Right lobe of liver (tissue), 6 donors: ENCODE measurements at regions not wholly inside any gene's neighbourhood (a gene's known extent, or its start where the extent isn't known, plus 50 kb on each side); places are given as distances from the start of the nearest gene placed in this dataset.

Experiments
- ATAC-seq, 4 donors: fragments of 200-7000 bp; cut with Tn5 transposase; one replicate each; pipeline ENCODE4 v1.9.1; 2020; ENCODE audit warnings: mild to moderate bottlenecking in 4 of 4, moderate library complexity in 4 of 4
- DNase-seq, 3 donors: peaks; one replicate each; pipeline ENCODE4 v3.0.0-alpha.2; 2020
- H3K27ac ChIP-seq, 3 donors: fragments of 200-600 bp; one replicate each; pipeline ENCODE4 v1.8.0; 2022
- H3K27me3 ChIP-seq, 2 donors: fragments of 200-600 bp; one replicate each; pipeline ENCODE4 v1.8.0; 2022
- H3K36me3 ChIP-seq, 4 donors: fragments of 200-600 bp; sonication (generic) in 1 of 4; one replicate each; pipeline versions ENCODE4 v1.5.1 to v1.8.0; 2017 to 2022; ENCODE audit warnings: control low read depth in 1 of 4
- H3K4me1 ChIP-seq, 4 donors: fragments of 200-600 bp; sonication (generic) in 1 of 4; one replicate each; pipeline versions ENCODE4 v1.5.1 to v1.8.0; 2017 to 2022; ENCODE audit warnings: control low read depth in 1 of 4
- H3K4me3 ChIP-seq, 3 donors: fragments of 200-600 bp; one replicate each; pipeline ENCODE4 v1.8.0; 2022
- H3K9me3 ChIP-seq, 4 donors: fragments of 200-600 bp; sonication (generic) in 1 of 4; one replicate each; pipeline versions ENCODE4 v1.5.1 to v1.8.0; 2017 to 2022; ENCODE audit warnings: control low read depth in 1 of 4
- CTCF ChIP-seq, 4 donors: fragments of 200-600 bp in 3 of 4; fragments of 450-650 bp in 1 of 4; IDR thresholded peaks; one replicate each; pipeline versions ENCODE4 v1.5.1 to v1.8.0; 2016 to 2022; ENCODE audit warnings: antibody characterized with exemption in 4 of 4, mild to moderate bottlenecking in 2 of 4
- POLR2A ChIP-seq: fragments of 450-650 bp; IDR thresholded peaks from one replicate; pipeline ENCODE4 v1.6.1; 2017; ENCODE audit warnings: antibody characterized with exemption, mild to moderate bottlenecking
- WGBS: methylation state at CpG from one replicate; pipeline ENCODE4 v1.1.6; 2018; ENCODE audit warnings: low coverage, low lambda C conversion rate; ENCODE audit not compliant: insufficient coverage; ENCODE audit errors: missing lambda C conversion rate; 5-methylcytosine and 5-hydroxymethylcytosine counted together
- intact Hi-C, 2 donors: fragments of 100-400 bp; cut with DNase I; formaldehyde crosslinking; loops; one replicate each; pipeline versions ENCODE4 v1.11.2 to v1.14.1; 2022
- donor health status: DM: no; HTN: yes; CAD: no.
- donor health status: DM: no; HTN: no; CAD: no.
- donor health status: DM: no; HTN: no; CAD: no.
- donor health status: DM: no; HTN: yes; CAD: no.
- donor health status: DM: no; HTN: yes; CAD: no.

GRCh38 chr5:2180456-2180855, 297.7 kb upstream of the IRX4 start:
- Histone ChIP-seq H3K27me3 (no peaks in the 10 kb centered on the region), H3K27ac (no peak overlapping the region), H3K36me3 (no peaks in the 10 kb centered on the region), H3K4me1 (no peaks in the 10 kb centered on the region), H3K9me3 (no peaks in the 10 kb centered on the region), H3K4me3 (no peak overlapping the region)
- TF ChIP-seq POLR2A (no peak), CTCF (IDR thresholded peaks at IDR 0.05) (no peak)
- ATAC-seq, result no peak
- DNase-seq, result peak in 1 of 3 donors; percentile 39
- WGBS, result 78% methylated on average over 14 of the region's 17 CpGs
- intact Hi-C loops, result no loop called here

DNA sequence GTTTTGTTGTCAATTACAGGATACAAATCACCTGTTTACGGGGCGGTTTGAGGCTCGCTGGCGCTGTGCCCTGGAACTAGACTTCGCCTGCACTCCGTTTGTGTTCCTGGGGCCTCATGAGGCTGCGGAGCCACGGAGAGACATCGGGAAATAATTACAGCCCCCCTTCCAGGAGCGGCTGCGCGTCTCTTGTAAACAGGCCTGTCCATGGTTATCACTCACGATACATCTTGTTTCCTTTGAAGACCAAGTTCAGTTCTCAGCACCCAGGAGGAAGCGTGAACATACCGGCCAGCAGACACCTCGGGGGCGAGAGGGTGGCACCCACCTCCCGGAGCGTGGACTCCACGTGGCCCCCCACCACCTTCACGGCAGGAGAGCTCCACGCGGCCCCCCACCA, 297.1 kb upstream of the IRX4 start:
- intact Hi-C loops, result no loop called here
- Histone ChIP-seq H3K4me1 (no peaks in the 10 kb centered on the region), H3K9me3 (no peaks in the 10 kb centered on the region), H3K27me3 (no peaks in the 10 kb centered on the region), H3K27ac (no peak overlapping the region), H3K4me3 (no peak overlapping the region), H3K36me3 (no peaks in the 10 kb centered on the region)
- TF ChIP-seq POLR2A, result no peak
- TF ChIP-seq CTCF (IDR thresholded peaks at IDR 0.05), result no peak
- 60% methylated on average over 1 of the region's 23 CpGs for WGBS
- DNase-seq (peak in 1 of 3 donors; percentile 27), ATAC-seq (no peak)

DNA sequence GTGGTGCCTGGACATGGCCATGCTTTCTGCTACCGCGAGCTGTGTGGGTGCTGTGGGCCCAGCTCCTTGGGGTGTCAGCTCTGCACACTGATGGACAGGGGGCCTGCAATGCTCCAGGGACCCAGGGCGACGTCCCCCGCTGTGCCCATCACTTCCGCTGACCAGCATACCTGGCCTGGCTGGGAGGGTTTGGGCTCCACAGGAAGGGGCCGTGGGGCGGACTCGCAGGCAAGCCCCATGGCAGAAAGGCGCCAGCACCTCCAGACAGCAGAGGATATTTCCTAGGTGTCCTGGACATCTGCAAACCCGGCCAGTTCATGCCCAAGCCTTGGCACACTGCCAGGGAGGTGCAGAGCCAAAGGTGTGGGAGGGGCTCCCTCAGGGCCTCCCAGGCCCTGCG, 295.8 kb upstream of the IRX4 start:
- Histone ChIP-seq H3K4me3 (no peak overlapping the region), H3K36me3 (no peaks in the 10 kb centered on the region), H3K27me3 (no peaks in the 10 kb centered on the region), H3K27ac (no peak overlapping the region), H3K4me1 (no peaks in the 10 kb centered on the region), H3K9me3 (no peaks in the 10 kb centered on the region)
- DNase-seq (peak in 1 of 3 donors; percentile 52), ATAC-seq (peak in 1 of 4 donors; percentile 7)
- no CpG with 5 or more reads among the region's 12 CpGs for WGBS
- TF ChIP-seq POLR2A (no peak), CTCF (IDR thresholded peaks at IDR 0.05) (no peak)
- intact Hi-C loops, result no loop called here

- ATAC-seq (peak in 1 of 4 donors; percentile 4), DNase-seq (peak in 1 of 3 donors; percentile 36)
- 28% methylated on average over 4 of the region's 12 CpGs for WGBS
Measured at GRCh38 chr5:2178071-2178477, 295.3 kb upstream of the IRX4 start.

More at GRCh38 chr5:2178071-2178477, 295.3 kb upstream of the IRX4 start:
- Histone ChIP-seq H3K27me3 (no peaks in the 10 kb centered on the region), H3K36me3 (no peaks in the 10 kb centered on the region), H3K27ac (no peak overlapping the region), H3K9me3 (no peaks in the 10 kb centered on the region), H3K4me1 (no peaks in the 10 kb centered on the region), H3K4me3 (no peak overlapping the region)
- intact Hi-C loops, result no loop called here
- TF ChIP-seq CTCF (IDR thresholded peaks at IDR 0.05), result no peak
- no peak for TF ChIP-seq POLR2A
